ENCODE measurements at regions not wholly inside any gene's neighbourhood (a gene's known extent, or its start where the extent isn't known, plus 50 kb on each side); places are given as distances from the start of the nearest gene placed in this dataset.
"Not testable (repeated sequence)": the region's sequence is repeated elsewhere in the genome, so short reads cannot be mapped to it uniquely, and the experiment has no call there.

- DNase-seq (ENCODE audit: low read depth), result no peak
- H3K4me3 ChIP-seq (ENCODE audit: low read depth, low read length), result no peak overlapping the region
- no peak for TF ChIP-seq CTCF (conservative IDR thresholded peaks at IDR 0.05; ENCODE audit: low read depth, low read length)
These were observed 80.6 kb downstream of the TEX51 start for GRCh38 chr2:126979039-126980003.

- TF ChIP-seq CTCF (conservative IDR thresholded peaks at IDR 0.05; ENCODE audit: low read depth, low read length), result no peak
- H3K4me3 ChIP-seq (ENCODE audit: low read depth, low read length), result no peak overlapping the region
- DNase-seq (ENCODE audit: low read depth), result no peak
These were observed 82.8 kb downstream of the TEX51 start for GRCh38 chr2:126981476-126981875.

GRCh38 chr2:126982935-126983334 lies 84.2 kb downstream of the TEX51 start:
- no peak for TF ChIP-seq CTCF (conservative IDR thresholded peaks at IDR 0.05; ENCODE audit: low read depth, low read length)
- no peak for DNase-seq (ENCODE audit: low read depth)
- H3K4me3 ChIP-seq (ENCODE audit: low read depth, low read length), result no peak overlapping the region

- DNase-seq (ENCODE audit: low read depth), result no peak
- H3K4me3 ChIP-seq (ENCODE audit: low read depth, low read length), result no peak overlapping the region
- no peak for TF ChIP-seq CTCF (conservative IDR thresholded peaks at IDR 0.05; ENCODE audit: low read depth, low read length)
These were observed 88.0 kb downstream of the TEX51 start for GRCh38 chr2:126986631-126987187.

GRCh38 chr2:126988482-126988881 lies 89.8 kb downstream of the TEX51 start:
- no peak for DNase-seq (ENCODE audit: low read depth)
- no peak for TF ChIP-seq CTCF (conservative IDR thresholded peaks at IDR 0.05; ENCODE audit: low read depth, low read length)

GRCh38 chr2:126989064-126989463 lies 90.4 kb downstream of the TEX51 start:
- not testable (repeated sequence) for H3K4me3 ChIP-seq (ENCODE audit: low read depth, low read length); DNase-seq (ENCODE audit: low read depth)

More at GRCh38 chr2:126988482-126988881, 89.8 kb downstream of the TEX51 start:
- H3K4me3 ChIP-seq (ENCODE audit: low read depth, low read length), result no peak overlapping the region

GRCh38 chr2:126990200-126990599 lies 91.5 kb downstream of the TEX51 start:
- DNase-seq (ENCODE audit: low read depth), result no peak
- no peak overlapping the region for H3K4me3 ChIP-seq (ENCODE audit: low read depth, low read length)
- TF ChIP-seq CTCF (conservative IDR thresholded peaks at IDR 0.05; ENCODE audit: low read depth, low read length), result no peak
